ENCODE measurements at regions not wholly inside any gene's neighbourhood (a gene's known extent, or its start where the extent isn't known, plus 50 kb on each side); places are given as distances from the start of the nearest gene placed in this dataset.
A peak's percentile ranks its signal among the peaks of the same experiment; 100 is the strongest.

GRCh38 chr7:116382375-116382774 is 117.2 kb upstream of the CAV2 start:
- H3K4me3 ChIP-seq (ENCODE audit: low read length) = no peak overlapping the region
- H3K9me3 ChIP-seq (ENCODE audit: control insufficient read depth, low read length) = no peaks in the 10 kb centered on the region
- no peaks in the 10 kb centered on the region for H3K27me3 ChIP-seq (replicated peaks; ENCODE audit: control insufficient read depth, insufficient read depth, low read length)
- no peak for DNase-seq (ENCODE audit: low read depth)
- no peaks in the 10 kb centered on the region for H3K36me3 ChIP-seq (ENCODE audit: control insufficient read depth, insufficient read depth, low read length, severe bottlenecking)
- H3K9ac ChIP-seq (ENCODE audit: low read length) = no peak overlapping the region
- H3K4me1 ChIP-seq (ENCODE audit: control insufficient read depth, insufficient read depth, low read length) = peaks cover 46% of the 10 kb centered on the region

- H3K4me1 ChIP-seq (ENCODE audit: control insufficient read depth, insufficient read depth, low read length) = peaks cover 36% of the 10 kb centered on the region
- DNase-seq (ENCODE audit: low read depth) = no peak
- H3K9me3 ChIP-seq (ENCODE audit: control insufficient read depth, low read length) = no peaks in the 10 kb centered on the region
- peak overlapping the region; percentile 83 for H3K9ac ChIP-seq (ENCODE audit: low read length)
- H3K4me3 ChIP-seq (ENCODE audit: low read length) = peak overlapping the region; percentile 38
- no peaks in the 10 kb centered on the region for H3K27me3 ChIP-seq (replicated peaks; ENCODE audit: control insufficient read depth, insufficient read depth, low read length)
- H3K36me3 ChIP-seq (ENCODE audit: control insufficient read depth, insufficient read depth, low read length, severe bottlenecking) = no peaks in the 10 kb centered on the region
These were observed 114.5 kb upstream of the CAV2 start for GRCh38 chr7:116384936-116385635.

DNA sequence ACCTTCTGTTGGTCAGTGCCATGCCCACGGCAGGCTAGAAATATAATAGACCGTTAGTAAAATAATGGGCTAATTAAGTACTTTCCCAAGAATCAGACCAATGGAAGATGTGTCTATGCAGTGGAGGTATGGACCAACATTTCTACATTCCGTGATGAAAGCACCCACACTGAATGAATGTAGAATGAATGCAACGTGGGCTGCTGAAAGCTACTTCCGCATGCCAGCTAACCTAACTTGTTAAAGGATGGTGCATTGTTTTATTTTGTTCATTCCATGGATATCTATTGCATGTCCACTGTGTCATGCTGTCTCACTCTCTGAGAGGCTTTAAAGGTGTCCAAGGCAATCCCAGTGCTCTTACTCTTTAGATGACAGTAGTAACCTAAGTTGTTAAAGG is 112.9 kb upstream of the CAV2 start:
- peaks cover 30% of the 10 kb centered on the region for H3K4me1 ChIP-seq (ENCODE audit: control insufficient read depth, insufficient read depth, low read length)
- H3K27me3 ChIP-seq (replicated peaks; ENCODE audit: control insufficient read depth, insufficient read depth, low read length) = no peaks in the 10 kb centered on the region
- no peak for DNase-seq (ENCODE audit: low read depth)
- no peaks in the 10 kb centered on the region for H3K36me3 ChIP-seq (ENCODE audit: control insufficient read depth, insufficient read depth, low read length, severe bottlenecking)
- no peak overlapping the region for H3K9ac ChIP-seq (ENCODE audit: low read length)
- no peak overlapping the region for H3K4me3 ChIP-seq (ENCODE audit: low read length)
- no peaks in the 10 kb centered on the region for H3K9me3 ChIP-seq (ENCODE audit: control insufficient read depth, low read length)

DNA sequence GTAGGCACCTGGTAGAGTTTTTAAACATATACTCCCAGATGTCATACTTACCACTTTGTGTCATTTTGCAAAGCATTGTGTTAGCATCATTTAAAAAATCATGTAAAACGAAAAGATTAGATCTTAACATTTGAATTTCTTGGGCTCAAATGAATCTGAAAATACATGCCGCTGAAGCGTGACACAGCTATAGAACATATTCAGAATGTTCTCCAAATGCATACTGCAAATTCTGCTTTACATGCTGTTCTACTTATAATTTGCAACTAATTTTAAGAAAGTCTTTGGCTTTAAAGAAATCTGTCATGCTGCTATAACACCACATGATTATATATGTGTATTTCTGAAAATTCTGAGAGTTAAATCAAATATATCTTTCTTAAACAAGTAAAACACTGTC is 109.2 kb upstream of the CAV2 start:
- Histone ChIP-seq H3K9ac (ENCODE audit: low read length) (no peak overlapping the region), H3K27me3 (replicated peaks; ENCODE audit: control insufficient read depth, insufficient read depth, low read length) (no peaks in the 10 kb centered on the region), H3K4me1 (ENCODE audit: control insufficient read depth, insufficient read depth, low read length) (peaks cover 20% of the 10 kb centered on the region), H3K9me3 (ENCODE audit: control insufficient read depth, low read length) (no peaks in the 10 kb centered on the region), H3K4me3 (ENCODE audit: low read length) (no peak overlapping the region), H3K36me3 (ENCODE audit: control insufficient read depth, insufficient read depth, low read length, severe bottlenecking) (no peaks in the 10 kb centered on the region)
- DNase-seq (ENCODE audit: low read depth) = no peak

GRCh38 chr7:116392806-116393205 is 106.7 kb upstream of the CAV2 start:
- no peaks in the 10 kb centered on the region for H3K36me3 ChIP-seq (ENCODE audit: control insufficient read depth, insufficient read depth, low read length, severe bottlenecking)
- H3K4me1 ChIP-seq (ENCODE audit: control insufficient read depth, insufficient read depth, low read length) = peaks cover 16% of the 10 kb centered on the region
- H3K27me3 ChIP-seq (replicated peaks; ENCODE audit: control insufficient read depth, insufficient read depth, low read length) = no peaks in the 10 kb centered on the region
- H3K4me3 ChIP-seq (ENCODE audit: low read length) = no peak overlapping the region
- no peak overlapping the region for H3K9ac ChIP-seq (ENCODE audit: low read length)
- DNase-seq (ENCODE audit: low read depth) = no peak
- no peaks in the 10 kb centered on the region for H3K9me3 ChIP-seq (ENCODE audit: control insufficient read depth, low read length)

DNA sequence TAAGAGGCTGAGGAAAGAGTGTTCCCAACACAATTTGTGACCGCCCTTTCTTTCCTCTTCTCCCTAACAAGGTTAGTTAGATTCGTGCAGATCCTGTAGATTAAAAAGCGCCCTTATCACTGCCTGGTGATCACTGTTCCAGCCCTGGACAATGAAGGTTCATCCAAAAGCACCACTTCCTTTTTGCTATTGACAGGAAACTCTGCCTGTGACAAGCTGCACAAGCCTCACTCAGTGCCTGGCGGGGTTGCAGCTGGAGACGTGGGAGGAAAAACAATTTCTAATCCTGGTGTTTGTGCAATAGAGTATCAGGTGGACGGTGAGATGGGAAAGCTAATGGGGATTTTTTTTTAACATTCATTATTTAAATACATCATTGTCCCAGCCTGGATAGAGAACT is 105.9 kb upstream of the CAV2 start:
- Histone ChIP-seq H3K36me3 (ENCODE audit: control insufficient read depth, insufficient read depth, low read length, severe bottlenecking) (no peaks in the 10 kb centered on the region), H3K27me3 (replicated peaks; ENCODE audit: control insufficient read depth, insufficient read depth, low read length) (no peaks in the 10 kb centered on the region), H3K9ac (ENCODE audit: low read length) (no peak overlapping the region), H3K9me3 (ENCODE audit: control insufficient read depth, low read length) (peaks cover 2% of the 10 kb centered on the region), H3K4me1 (ENCODE audit: control insufficient read depth, insufficient read depth, low read length) (peaks cover 16% of the 10 kb centered on the region), H3K4me3 (ENCODE audit: low read length) (no peak overlapping the region)
- peak; percentile 33 for DNase-seq (ENCODE audit: low read depth)

- no peak overlapping the region for H3K4me3 ChIP-seq (ENCODE audit: low read length)
- H3K27me3 ChIP-seq (replicated peaks; ENCODE audit: control insufficient read depth, insufficient read depth, low read length) = no peaks in the 10 kb centered on the region
- no peak overlapping the region for H3K9ac ChIP-seq (ENCODE audit: low read length)
- H3K36me3 ChIP-seq (ENCODE audit: control insufficient read depth, insufficient read depth, low read length, severe bottlenecking) = no peaks in the 10 kb centered on the region
- peaks cover 16% of the 10 kb centered on the region for H3K4me1 ChIP-seq (ENCODE audit: control insufficient read depth, insufficient read depth, low read length)
- peaks cover 2% of the 10 kb centered on the region for H3K9me3 ChIP-seq (ENCODE audit: control insufficient read depth, low read length)
- DNase-seq (ENCODE audit: low read depth) = no peak
These were observed 105.4 kb upstream of the CAV2 start for GRCh38 chr7:116394106-116394505.

DNA sequence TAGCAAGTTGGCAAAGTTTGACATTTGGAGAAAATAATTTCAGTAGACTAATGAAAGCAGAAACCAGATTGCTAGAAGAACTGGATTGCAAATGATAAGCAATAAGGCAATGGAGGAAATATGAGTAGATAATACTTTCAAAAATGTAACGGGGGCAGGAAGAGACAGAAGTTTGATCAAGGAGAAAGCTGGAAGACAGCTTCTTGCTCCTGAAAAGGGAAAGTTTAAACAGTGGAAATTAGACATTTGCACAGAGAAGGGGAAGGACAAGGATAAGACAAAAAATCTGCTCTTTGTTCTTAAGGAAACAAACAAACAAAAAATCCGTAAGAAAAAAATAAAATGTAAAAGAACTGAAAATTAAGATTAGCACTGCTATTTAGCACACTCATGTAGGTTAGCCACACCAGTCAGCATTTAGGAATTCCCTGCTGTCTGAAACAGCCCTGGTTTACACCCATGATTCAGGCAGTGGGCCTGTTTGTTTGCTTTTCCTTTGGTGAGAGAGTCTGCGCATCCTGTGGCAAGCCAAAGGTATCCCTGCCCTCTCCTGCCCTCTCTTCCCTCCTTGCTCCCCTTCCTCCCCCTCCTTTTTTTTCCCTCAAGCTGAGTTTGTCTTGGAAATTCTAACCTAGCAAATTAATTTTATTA is 104.3 kb upstream of the CAV2 start:
- Histone ChIP-seq H3K27me3 (replicated peaks; ENCODE audit: control insufficient read depth, insufficient read depth, low read length) (no peaks in the 10 kb centered on the region), H3K4me3 (ENCODE audit: low read length) (peak overlapping the region; percentile 3), H3K9ac (ENCODE audit: low read length) (peak overlapping the region; percentile 54), H3K4me1 (ENCODE audit: control insufficient read depth, insufficient read depth, low read length) (peaks cover 24% of the 10 kb centered on the region), H3K9me3 (ENCODE audit: control insufficient read depth, low read length) (peaks cover 2% of the 10 kb centered on the region), H3K36me3 (ENCODE audit: control insufficient read depth, insufficient read depth, low read length, severe bottlenecking) (no peaks in the 10 kb centered on the region)
- peak; percentile 86 for DNase-seq (ENCODE audit: low read depth)

GRCh38 chr7:116398672-116399071 is 100.9 kb upstream of the CAV2 start:
- Histone ChIP-seq H3K9me3 (ENCODE audit: control insufficient read depth, low read length) (peaks cover 2% of the 10 kb centered on the region), H3K36me3 (ENCODE audit: control insufficient read depth, insufficient read depth, low read length, severe bottlenecking) (no peaks in the 10 kb centered on the region), H3K4me3 (ENCODE audit: low read length) (no peak overlapping the region), H3K4me1 (ENCODE audit: control insufficient read depth, insufficient read depth, low read length) (peaks cover 42% of the 10 kb centered on the region), H3K9ac (ENCODE audit: low read length) (no peak overlapping the region), H3K27me3 (replicated peaks; ENCODE audit: control insufficient read depth, insufficient read depth, low read length) (no peaks in the 10 kb centered on the region)
- DNase-seq (ENCODE audit: low read depth) = no peak

- peaks cover 2% of the 10 kb centered on the region for H3K9me3 ChIP-seq (ENCODE audit: control insufficient read depth, low read length)
- H3K27me3 ChIP-seq (replicated peaks; ENCODE audit: control insufficient read depth, insufficient read depth, low read length) = no peaks in the 10 kb centered on the region
- H3K36me3 ChIP-seq (ENCODE audit: control insufficient read depth, insufficient read depth, low read length, severe bottlenecking) = no peaks in the 10 kb centered on the region
- H3K4me1 ChIP-seq (ENCODE audit: control insufficient read depth, insufficient read depth, low read length) = peaks cover 47% of the 10 kb centered on the region
- peak; percentile 51 for DNase-seq (ENCODE audit: low read depth)
- H3K9ac ChIP-seq (ENCODE audit: low read length) = no peak overlapping the region
- H3K4me3 ChIP-seq (ENCODE audit: low read length) = no peak overlapping the region
These were observed 99.7 kb upstream of the CAV2 start for GRCh38 chr7:116399819-116400218.

DNA sequence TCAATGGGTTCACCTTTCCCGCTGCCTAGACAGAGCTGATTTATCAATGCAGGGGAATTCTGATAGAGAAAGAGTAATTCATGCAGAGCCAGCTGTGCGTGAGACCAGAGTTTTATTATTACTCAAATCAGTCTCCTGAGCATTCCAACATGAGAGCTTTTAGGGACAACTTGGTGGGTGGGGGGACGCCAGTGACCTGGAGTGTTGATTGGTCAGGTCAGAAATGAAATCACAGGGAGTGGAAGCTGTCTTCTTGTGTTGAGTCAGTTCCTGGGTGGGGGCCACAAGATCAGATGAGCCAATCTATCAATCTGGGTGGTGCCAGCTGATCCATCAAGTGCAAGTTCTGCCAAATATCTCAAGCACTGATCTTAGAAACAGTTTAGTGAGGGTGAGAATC is 99.0 kb upstream of the CAV2 start:
- Histone ChIP-seq H3K9ac (ENCODE audit: low read length) (no peak overlapping the region), H3K4me3 (ENCODE audit: low read length) (no peak overlapping the region), H3K9me3 (ENCODE audit: control insufficient read depth, low read length) (peaks cover 2% of the 10 kb centered on the region), H3K4me1 (ENCODE audit: control insufficient read depth, insufficient read depth, low read length) (peaks cover 40% of the 10 kb centered on the region), H3K36me3 (ENCODE audit: control insufficient read depth, insufficient read depth, low read length, severe bottlenecking) (no peaks in the 10 kb centered on the region), H3K27me3 (replicated peaks; ENCODE audit: control insufficient read depth, insufficient read depth, low read length) (no peaks in the 10 kb centered on the region)
- DNase-seq (ENCODE audit: low read depth) = no peak

Measured in adipocyte (in vitro differentiated cells).